GM12801 (cell line): ENCODE measurements at regions not wholly inside any gene's neighbourhood (a gene's known extent, or its start where the extent isn't known, plus 50 kb on each side); places are given as distances from the start of the nearest gene placed in this dataset.

Source experiments
- CTCF ChIP-seq: IDR thresholded peaks from one replicate; pipeline ENCODE4 v1.5.1; 2011; ENCODE audit warnings: control low read depth; ENCODE audit not compliant: insufficient read length; ENCODE audit errors: extremely low read depth

GRCh38 chr13:107119989-107120881, 552.3 kb upstream of the ARGLU1 start:
- no peak for TF ChIP-seq CTCF

GRCh38 chr13:107118506-107118905, 550.6 kb upstream of the ARGLU1 start:
- TF ChIP-seq CTCF: no peak

GRCh38 chr13:107117327-107118012, 549.5 kb upstream of the ARGLU1 start:
- no peak for TF ChIP-seq CTCF

GRCh38 chr13:107113387-107113786, 545.5 kb upstream of the ARGLU1 start:
- no peak for TF ChIP-seq CTCF

GRCh38 chr13:107111248-107111647, 543.3 kb upstream of the ARGLU1 start:
- TF ChIP-seq CTCF: no peak

- TF ChIP-seq CTCF: no peak
Measured at GRCh38 chr13:107104631-107105030, 536.7 kb upstream of the ARGLU1 start.

- TF ChIP-seq CTCF: no peak
Measured at GRCh38 chr13:107102676-107103075, 534.7 kb upstream of the ARGLU1 start.
